ENCODE measurements at regions not wholly inside any gene's neighbourhood (a gene's known extent, or its start where the extent isn't known, plus 50 kb on each side); places are given as distances from the start of the nearest gene placed in this dataset.

GRCh38 chr7:18213652-18214051 is 186.0 kb upstream of the PRPS1L1 start:
- Histone ChIP-seq H3K4me2 (ENCODE audit: low read length) (no peak overlapping the region), H3K9ac (ENCODE audit: low read length) (no peak overlapping the region), H4K20me1 (ENCODE audit: insufficient read depth, low read length) (no peaks in the 10 kb centered on the region), H3K4me1 (ENCODE audit: insufficient read depth, low read length) (no peaks in the 10 kb centered on the region), H2AFZ (ENCODE audit: low read depth, low read length) (no peak overlapping the region), H3K9me3 (ENCODE audit: insufficient read depth, low read depth, low read length) (no peaks in the 10 kb centered on the region), H3K36me3 (ENCODE audit: insufficient read depth, low read length) (no peaks in the 10 kb centered on the region), H3K4me3 (ENCODE audit: insufficient read depth, low read depth, low read length) (no peak overlapping the region), H3K27me3 (ENCODE audit: insufficient read depth, low read length) (no peaks in the 10 kb centered on the region), H3K27ac (ENCODE audit: low read depth, low read length) (no peak overlapping the region), H3K79me2 (ENCODE audit: insufficient read depth, low read length) (no peaks in the 10 kb centered on the region)
- Mint-ChIP-seq H3K27ac (ENCODE audit: unreplicated experiment) (no peak overlapping the region), H3K27me3 (ENCODE audit: low read depth, unreplicated experiment) (no peaks in the 10 kb centered on the region), H3K9me3 (ENCODE audit: unreplicated experiment) (no peaks in the 10 kb centered on the region), H3K4me3 (ENCODE audit: unreplicated experiment) (no peak overlapping the region), H3K36me3 (ENCODE audit: low read depth, unreplicated experiment) (no peaks in the 10 kb centered on the region), H3K4me1 (ENCODE audit: low read depth, unreplicated experiment) (no peaks in the 10 kb centered on the region)
- no peak for DNase-seq (ENCODE audit: low read depth)
- TF ChIP-seq CTCF (IDR thresholded peaks at IDR 0.05; ENCODE audit: insufficient read depth, low read depth, low read length), result no peak
- no peak for TF ChIP-seq EZH2 (IDR thresholded peaks at IDR 0.05; ENCODE audit: insufficient read depth, low read length)
- no peak for FAIRE-seq

DNA sequence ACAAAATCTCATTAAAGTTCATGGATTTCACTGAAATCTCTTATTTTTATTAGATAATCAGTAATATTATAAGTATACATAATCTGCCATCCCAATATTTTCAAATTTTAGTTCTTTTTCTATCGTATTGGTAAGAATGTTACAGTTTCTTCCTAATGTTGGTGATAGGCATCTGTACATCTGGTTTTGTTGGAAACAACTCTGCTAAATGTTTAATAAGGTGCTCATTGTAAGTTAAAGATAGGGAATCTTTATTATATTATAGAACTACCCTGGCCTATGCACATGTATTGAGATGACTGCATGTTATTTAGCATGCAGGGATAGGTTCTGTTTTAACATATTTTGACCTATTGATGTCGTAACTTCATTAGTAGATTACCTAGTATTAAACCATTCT is 188.6 kb upstream of the PRPS1L1 start:
- H3K27ac Mint-ChIP-seq (ENCODE audit: unreplicated experiment), result no peak overlapping the region
- H3K79me2 ChIP-seq (ENCODE audit: insufficient read depth, low read length), result no peaks in the 10 kb centered on the region
- no peaks in the 10 kb centered on the region for H3K9me3 ChIP-seq (ENCODE audit: insufficient read depth, low read depth, low read length)
- no peak overlapping the region for H3K4me2 ChIP-seq (ENCODE audit: low read length)
- no peak overlapping the region for H3K9ac ChIP-seq (ENCODE audit: low read length)
- H3K36me3 ChIP-seq (ENCODE audit: insufficient read depth, low read length), result no peaks in the 10 kb centered on the region
- H3K9me3 Mint-ChIP-seq (ENCODE audit: unreplicated experiment), result no peaks in the 10 kb centered on the region
- H3K36me3 Mint-ChIP-seq (ENCODE audit: low read depth, unreplicated experiment), result no peaks in the 10 kb centered on the region
- DNase-seq (ENCODE audit: low read depth) (no peak), FAIRE-seq (no peak)
- H3K4me3 ChIP-seq (ENCODE audit: insufficient read depth, low read depth, low read length), result no peak overlapping the region
- H2AFZ ChIP-seq (ENCODE audit: low read depth, low read length), result no peak overlapping the region
- TF ChIP-seq CTCF (IDR thresholded peaks at IDR 0.05; ENCODE audit: insufficient read depth, low read depth, low read length), result no peak
- no peak for TF ChIP-seq EZH2 (IDR thresholded peaks at IDR 0.05; ENCODE audit: insufficient read depth, low read length)
- no peaks in the 10 kb centered on the region for H4K20me1 ChIP-seq (ENCODE audit: insufficient read depth, low read length)
- H3K27ac ChIP-seq (ENCODE audit: low read depth, low read length), result no peak overlapping the region
- no peak overlapping the region for H3K4me3 Mint-ChIP-seq (ENCODE audit: unreplicated experiment)
- no peaks in the 10 kb centered on the region for H3K4me1 ChIP-seq (ENCODE audit: insufficient read depth, low read length)
- no peaks in the 10 kb centered on the region for H3K27me3 ChIP-seq (ENCODE audit: insufficient read depth, low read length)
- no peaks in the 10 kb centered on the region for H3K27me3 Mint-ChIP-seq (ENCODE audit: low read depth, unreplicated experiment)
- no peaks in the 10 kb centered on the region for H3K4me1 Mint-ChIP-seq (ENCODE audit: low read depth, unreplicated experiment)

- no peaks in the 10 kb centered on the region for H3K9me3 ChIP-seq (ENCODE audit: insufficient read depth, low read depth, low read length)
- Mint-ChIP-seq H3K4me3 (ENCODE audit: unreplicated experiment) (no peak overlapping the region), H3K4me1 (ENCODE audit: low read depth, unreplicated experiment) (no peaks in the 10 kb centered on the region), H3K27me3 (ENCODE audit: low read depth, unreplicated experiment) (no peaks in the 10 kb centered on the region), H3K27ac (ENCODE audit: unreplicated experiment) (no peak overlapping the region), H3K36me3 (ENCODE audit: low read depth, unreplicated experiment) (no peaks in the 10 kb centered on the region), H3K9me3 (ENCODE audit: unreplicated experiment) (no peaks in the 10 kb centered on the region)
- H3K36me3 ChIP-seq (ENCODE audit: insufficient read depth, low read length), result no peaks in the 10 kb centered on the region
- no peak overlapping the region for H3K9ac ChIP-seq (ENCODE audit: low read length)
- no peak for FAIRE-seq
- H2AFZ ChIP-seq (ENCODE audit: low read depth, low read length), result no peak overlapping the region
- no peak overlapping the region for H3K4me3 ChIP-seq (ENCODE audit: insufficient read depth, low read depth, low read length)
- H4K20me1 ChIP-seq (ENCODE audit: insufficient read depth, low read length), result no peaks in the 10 kb centered on the region
- no peaks in the 10 kb centered on the region for H3K4me1 ChIP-seq (ENCODE audit: insufficient read depth, low read length)
- no peak overlapping the region for H3K27ac ChIP-seq (ENCODE audit: low read depth, low read length)
- no peak for TF ChIP-seq EZH2 (IDR thresholded peaks at IDR 0.05; ENCODE audit: insufficient read depth, low read length)
- TF ChIP-seq CTCF (IDR thresholded peaks at IDR 0.05; ENCODE audit: insufficient read depth, low read depth, low read length), result no peak
- no peak overlapping the region for H3K4me2 ChIP-seq (ENCODE audit: low read length)
- H3K27me3 ChIP-seq (ENCODE audit: insufficient read depth, low read length), result no peaks in the 10 kb centered on the region
- no peaks in the 10 kb centered on the region for H3K79me2 ChIP-seq (ENCODE audit: insufficient read depth, low read length)
- DNase-seq (ENCODE audit: low read depth), result peak; percentile 58
These were observed 194.0 kb upstream of the PRPS1L1 start for GRCh38 chr7:18221377-18222293.

Data from astrocyte (in vitro differentiated cells and primary cell).